Keratinocyte (primary cell): ENCODE measurements at regions not wholly inside any gene's neighbourhood (a gene's known extent, or its start where the extent isn't known, plus 50 kb on each side); places are given as distances from the start of the nearest gene placed in this dataset.

ENCODE experiments used
- DNase-seq: peaks from one replicate; pipeline ENCODE4 v3.0.0-alpha.2; 2011; ENCODE audit warnings: low read depth, missing footprints, low spot score
- FAIRE-seq: peaks from 2 replicates; lab custom pipeline; 2011; peaks lifted over from hg19 to GRCh38; lab: Jason Lieb, UNC
- H2AFZ ChIP-seq: 2 replicates; pipeline ENCODE4 v1.6.0; 2012; ENCODE audit warnings: low read length, control low read depth, inconsistent platforms; ENCODE audit not compliant: control insufficient read depth
- H3K27ac ChIP-seq: 2 replicates; pipeline ENCODE4 v1.5.1; 2011; ENCODE audit warnings: low read length; ENCODE audit not compliant: control insufficient read depth, insufficient read depth
- H3K27me3 ChIP-seq: 3 replicates; pipeline ENCODE4 v1.6.0; 2011; ENCODE audit warnings: low read length; ENCODE audit not compliant: control insufficient read depth, insufficient read depth; ENCODE audit errors: extremely low read depth
- H3K36me3 ChIP-seq, 2 experiments: 2 replicates in 1 of 2; 3 replicates in 1 of 2; pipeline ENCODE4 v1.5.1; 2011; ENCODE audit warnings: low read length in 2 of 2, mild to moderate bottlenecking in 1 of 2; ENCODE audit not compliant: control insufficient read depth in 2 of 2, insufficient read depth in 2 of 2; ENCODE audit errors: extremely low read depth in 1 of 2
- H3K4me1 ChIP-seq: 3 replicates; pipeline ENCODE4 v1.5.1; 2011; ENCODE audit warnings: low read length; ENCODE audit not compliant: control insufficient read depth, insufficient read depth; ENCODE audit errors: extremely low read depth
- H3K4me2 ChIP-seq: 3 replicates; pipeline ENCODE4 v1.6.0; 2011; ENCODE audit warnings: low read depth, low read length; ENCODE audit not compliant: control insufficient read depth, insufficient read depth; ENCODE audit errors: extremely low read depth
- H3K4me3 ChIP-seq, 3 experiments: fragments of 200-600 bp in 1 of 3; sonication (generic) in 1 of 3; 2 replicates in 2 of 3; 3 replicates in 1 of 3; pipeline ENCODE4 v1.5.1; 2011 to 2016; ENCODE audit warnings: low read length in 3 of 3, mild to moderate bottlenecking in 3 of 3, control low read depth in 2 of 3, inconsistent platforms in 1 of 3, low read depth in 1 of 3, mixed read lengths in 1 of 3, mixed run types in 1 of 3, moderate library complexity in 1 of 3; ENCODE audit not compliant: control insufficient read depth in 2 of 3, insufficient read depth in 2 of 3; ENCODE audit errors: extremely low read depth in 1 of 3
- H3K79me2 ChIP-seq: 2 replicates; pipeline ENCODE4 v1.6.0; 2012; ENCODE audit warnings: low read length; ENCODE audit not compliant: control insufficient read depth, insufficient read depth
- H3K9ac ChIP-seq: 3 replicates; pipeline ENCODE4 v1.6.0; 2011; ENCODE audit warnings: low read length; ENCODE audit not compliant: control insufficient read depth, insufficient read depth; ENCODE audit errors: extremely low read depth
- H3K9me1 ChIP-seq: 3 replicates; pipeline ENCODE4 v1.6.0; 2011; ENCODE audit warnings: low read length; ENCODE audit not compliant: control insufficient read depth, insufficient read depth; ENCODE audit errors: extremely low read depth
- H3K9me3 ChIP-seq: 2 replicates; pipeline ENCODE4 v1.5.1; 2012; ENCODE audit warnings: low read depth, low read length; ENCODE audit not compliant: control insufficient read depth
- H4K20me1 ChIP-seq: 3 replicates; pipeline ENCODE4 v1.6.0; 2011; ENCODE audit warnings: low read length; ENCODE audit not compliant: control insufficient read depth, insufficient read depth; ENCODE audit errors: extremely low read depth
- CTCF ChIP-seq, 3 experiments: IDR thresholded peaks in 1 of 3; conservative IDR thresholded peaks in 1 of 3; optimal IDR thresholded peaks in 1 of 3; 2 replicates in 2 of 3; 3 replicates in 1 of 3; pipeline versions ENCODE3 to v1.5.1; 2011; ENCODE audit warnings: low read length in 3 of 3, mild to moderate bottlenecking in 3 of 3, moderate library complexity in 2 of 3, control low read depth in 1 of 3, inconsistent platforms in 1 of 3; ENCODE audit not compliant: insufficient read depth in 2 of 3; ENCODE audit errors: extremely low read depth in 1 of 3
- EZH2 ChIP-seq: IDR thresholded peaks from one replicate; pipeline ENCODE4 v1.6.1; 2012; ENCODE audit warnings: inconsistent platforms, mild to moderate bottlenecking, low read length, moderate library complexity
- dilution Hi-C: fragments of 300-500 bp; cut with MboI; formaldehyde crosslinking; loops from one replicate; pipeline ENCODE4 v1.7.0; 2020; ENCODE audit warnings: low sequenced_read_pairs; ENCODE audit not compliant: extremely low pct_ligation_motif_present

GRCh38 chr15:39453620-39454019 is 127.3 kb upstream of the THBS1 start:
- Histone ChIP-seq H2AFZ (no peak overlapping the region), H3K79me2 (no peaks in the 10 kb centered on the region), H3K4me3 (no peak overlapping the region), H3K9me1 (no peaks in the 10 kb centered on the region), H3K4me1 (no peaks in the 10 kb centered on the region), H3K36me3 (no peaks in the 10 kb centered on the region), H3K27ac (no peak overlapping the region), H3K27me3 (no peaks in the 10 kb centered on the region), H4K20me1 (no peaks in the 10 kb centered on the region), H3K9me3 (no peaks in the 10 kb centered on the region), H3K4me2 (no peak overlapping the region), H3K9ac (no peak overlapping the region)
- dilution Hi-C loops: no loop called here
- FAIRE-seq (no peak), DNase-seq (no peak)
- TF ChIP-seq EZH2 (no peak), CTCF (optimal IDR thresholded peaks at IDR 0.05 in 1 of 3, IDR thresholded peaks at IDR 0.05 in 1 of 3, conservative IDR thresholded peaks at IDR 0.05 in 1 of 3; ENCODE audit: extremely low read depth in 1 of 3, insufficient read depth in 2 of 3, low read length in 3 of 3) (no peak)

GRCh38 chr15:39454189-39454986 is 126.5 kb upstream of the THBS1 start:
- no peak overlapping the region for H3K4me3 ChIP-seq
- H3K9ac ChIP-seq: no peak overlapping the region
- no peak overlapping the region for H3K4me2 ChIP-seq
- no peaks in the 10 kb centered on the region for H3K4me1 ChIP-seq
- no peaks in the 10 kb centered on the region for H3K9me3 ChIP-seq
- H3K27ac ChIP-seq: no peak overlapping the region
- no peak overlapping the region for H2AFZ ChIP-seq
- FAIRE-seq: no peak
- no peaks in the 10 kb centered on the region for H3K27me3 ChIP-seq
- no peak for DNase-seq
- TF ChIP-seq EZH2 (no peak), CTCF (optimal IDR thresholded peaks at IDR 0.05 in 1 of 3, IDR thresholded peaks at IDR 0.05 in 1 of 3, conservative IDR thresholded peaks at IDR 0.05 in 1 of 3; ENCODE audit: extremely low read depth in 1 of 3, insufficient read depth in 2 of 3, low read length in 3 of 3) (no peak)
- dilution Hi-C loops: no loop called here
- no peaks in the 10 kb centered on the region for H4K20me1 ChIP-seq
- no peaks in the 10 kb centered on the region for H3K36me3 ChIP-seq
- H3K79me2 ChIP-seq: no peaks in the 10 kb centered on the region
- no peaks in the 10 kb centered on the region for H3K9me1 ChIP-seq
